ENCODE measurements at regions not wholly inside any gene's neighbourhood (a gene's known extent, or its start where the extent isn't known, plus 50 kb on each side); places are given as distances from the start of the nearest gene placed in this dataset.
"Not testable (repeated sequence)": the region's sequence is repeated elsewhere in the genome, so short reads cannot be mapped to it uniquely, and the experiment has no call there.

- DNase-seq (ENCODE audit: low spot score in 2 of 2) (no peak), FAIRE-seq (no peak)
Measured at GRCh38 chr9:7739595-7739994, 60.0 kb downstream of the DMAC1 start.

- DNase-seq (ENCODE audit: low spot score in 2 of 2) (no peak), FAIRE-seq (no peak)
Measured at GRCh38 chr9:7735311-7735710, 64.3 kb downstream of the DMAC1 start.

GRCh38 chr9:7730164-7730445 is 69.5 kb downstream of the DMAC1 start:
- DNase-seq (ENCODE audit: low spot score in 2 of 2) (no peak), FAIRE-seq (no peak)

GRCh38 chr9:7729371-7730163 is 70.0 kb downstream of the DMAC1 start:
- FAIRE-seq = no peak
- no peak for DNase-seq (ENCODE audit: low spot score in 2 of 2)

- FAIRE-seq (no peak), DNase-seq (ENCODE audit: low spot score in 2 of 2) (no peak)
Measured at GRCh38 chr9:7721291-7721690, 78.3 kb downstream of the DMAC1 start.

- DNase-seq (ENCODE audit: low spot score in 2 of 2); FAIRE-seq: not testable (repeated sequence)
Measured at GRCh38 chr9:7713088-7713487, 86.5 kb downstream of the DMAC1 start.

GRCh38 chr9:7710686-7711085 is 88.9 kb downstream of the DMAC1 start:
- no peak for DNase-seq (ENCODE audit: low spot score in 2 of 2)
- no peak for FAIRE-seq

- DNase-seq (ENCODE audit: low spot score in 2 of 2) (no peak), FAIRE-seq (no peak)
Measured at GRCh38 chr9:7707934-7708333, 91.6 kb downstream of the DMAC1 start.

GRCh38 chr9:7704543-7704942 is 95.0 kb downstream of the DMAC1 start:
- DNase-seq (ENCODE audit: low spot score in 2 of 2) = no peak
- no peak for FAIRE-seq

GRCh38 chr9:7691909-7692308 is 107.7 kb downstream of the DMAC1 start:
- DNase-seq (ENCODE audit: low spot score in 2 of 2) = no peak
- FAIRE-seq = no peak

GRCh38 chr9:7690014-7690413 is 109.6 kb downstream of the DMAC1 start:
- no peak for FAIRE-seq
- DNase-seq (ENCODE audit: low spot score in 2 of 2) = no peak

- DNase-seq (ENCODE audit: low spot score in 2 of 2) = no peak
- no peak for FAIRE-seq
Measured at GRCh38 chr9:7688626-7689025, 111.0 kb downstream of the DMAC1 start.

GRCh38 chr9:7676609-7677156 is 122.9 kb downstream of the DMAC1 start:
- no peak for DNase-seq (ENCODE audit: low spot score in 2 of 2)
- FAIRE-seq = no peak

- FAIRE-seq = no peak
Measured at GRCh38 chr9:7671847-7672246, 127.7 kb downstream of the DMAC1 start.

GRCh38 chr9:7668541-7668940 is 131.0 kb downstream of the DMAC1 start:
- DNase-seq (ENCODE audit: low spot score in 2 of 2) = no peak
- FAIRE-seq = no peak

More at GRCh38 chr9:7671847-7672246, 127.7 kb downstream of the DMAC1 start:
- no peak for DNase-seq (ENCODE audit: low spot score in 2 of 2)

- FAIRE-seq (no peak), DNase-seq (ENCODE audit: low spot score in 2 of 2) (no peak)
Measured at GRCh38 chr9:7665874-7666273, 133.7 kb downstream of the DMAC1 start.

GRCh38 chr9:7659766-7660165 is 139.8 kb downstream of the DMAC1 start:
- FAIRE-seq = no peak
- DNase-seq (ENCODE audit: low spot score in 2 of 2) = no peak

- FAIRE-seq (no peak), DNase-seq (ENCODE audit: low spot score in 2 of 2) (no peak)
Measured at GRCh38 chr9:7656636-7657035, 142.9 kb downstream of the DMAC1 start.

- no peak for FAIRE-seq
Measured at GRCh38 chr9:7653262-7653661, 146.3 kb downstream of the DMAC1 start.

GRCh38 chr9:7640231-7640630 is 159.3 kb downstream of the DMAC1 start:
- DNase-seq (ENCODE audit: low spot score in 2 of 2) (no peak), FAIRE-seq (no peak)

More at GRCh38 chr9:7653262-7653661, 146.3 kb downstream of the DMAC1 start:
- no peak for DNase-seq (ENCODE audit: low spot score in 2 of 2)

GRCh38 chr9:7639471-7639870 is 160.1 kb downstream of the DMAC1 start:
- DNase-seq (ENCODE audit: low spot score in 2 of 2) (no peak), FAIRE-seq (no peak)

GRCh38 chr9:7636838-7637467 is 162.6 kb downstream of the DMAC1 start:
- DNase-seq (ENCODE audit: low spot score in 2 of 2) (no peak), FAIRE-seq (no peak)

Measured in frontal cortex (tissue), 3 donors.